NCI-H1694 (cell line): ENCODE measurements at regions not wholly inside any gene's neighbourhood (a gene's known extent, or its start where the extent isn't known, plus 50 kb on each side); places are given as distances from the start of the nearest gene placed in this dataset.

Source experiments
- DNase-seq: peaks from one replicate; lab custom pipeline; 2025; lab: John Stamatoyannopoulos, UW

DNA sequence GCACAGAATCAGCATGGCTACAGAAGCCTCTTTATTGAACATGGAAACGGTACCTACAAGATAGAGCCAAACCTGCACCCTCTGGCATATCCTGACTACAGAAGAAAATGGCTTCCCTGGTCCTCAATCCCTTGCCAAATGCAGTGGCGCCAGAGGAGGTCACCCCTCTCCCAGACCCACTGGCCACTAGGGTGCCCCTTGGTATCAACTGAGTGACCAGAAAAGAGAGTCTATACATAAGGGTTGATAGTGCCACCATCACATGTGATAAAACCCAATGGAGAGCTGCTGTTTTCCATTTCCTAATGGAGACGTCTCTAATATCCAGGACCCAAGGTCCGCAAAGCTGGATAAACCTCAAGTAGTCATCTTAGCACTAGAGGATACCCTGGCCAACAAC, 52.7 kb upstream of the ALK start:
- DNase-seq = no peak

DNA sequence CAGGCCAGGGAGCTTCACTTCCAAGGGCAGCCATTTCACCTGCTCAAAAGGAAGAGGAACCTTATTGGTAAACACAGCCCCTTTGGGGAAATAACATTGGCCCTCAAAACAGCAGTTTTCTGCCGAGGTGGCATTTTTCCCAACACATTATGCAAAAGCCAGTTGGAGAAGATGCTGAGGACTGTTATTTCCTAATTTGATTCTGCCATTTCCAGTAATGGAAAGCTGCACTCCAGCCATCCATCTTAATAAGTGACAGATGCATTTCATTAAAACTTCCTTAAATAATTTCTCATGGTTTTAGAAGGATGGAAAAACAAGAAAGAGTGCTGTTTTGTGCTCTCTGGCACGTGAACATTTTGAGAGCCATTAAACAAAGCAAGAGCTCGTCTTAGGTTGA, 55.9 kb upstream of the ALK start:
- no peak for DNase-seq

DNA sequence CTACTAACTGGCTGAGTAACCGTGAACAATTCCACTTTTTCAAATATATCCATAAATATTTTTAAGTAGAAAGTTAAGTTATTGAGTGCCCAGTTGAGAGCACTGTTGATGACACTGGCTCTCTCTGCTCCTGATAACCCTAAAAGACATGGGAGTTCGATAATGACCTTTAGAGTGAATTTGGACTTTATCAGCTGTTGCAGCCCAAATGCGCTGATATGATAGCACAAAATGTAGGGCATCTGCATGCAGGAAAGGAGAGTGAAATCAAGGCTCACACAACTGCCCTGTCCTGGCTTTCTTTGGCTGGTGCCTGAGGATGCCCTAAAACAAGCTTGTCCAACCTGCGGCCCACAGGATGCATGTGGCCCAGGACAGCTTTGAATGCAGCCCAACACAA, 60.0 kb upstream of the ALK start:
- no peak for DNase-seq

DNA sequence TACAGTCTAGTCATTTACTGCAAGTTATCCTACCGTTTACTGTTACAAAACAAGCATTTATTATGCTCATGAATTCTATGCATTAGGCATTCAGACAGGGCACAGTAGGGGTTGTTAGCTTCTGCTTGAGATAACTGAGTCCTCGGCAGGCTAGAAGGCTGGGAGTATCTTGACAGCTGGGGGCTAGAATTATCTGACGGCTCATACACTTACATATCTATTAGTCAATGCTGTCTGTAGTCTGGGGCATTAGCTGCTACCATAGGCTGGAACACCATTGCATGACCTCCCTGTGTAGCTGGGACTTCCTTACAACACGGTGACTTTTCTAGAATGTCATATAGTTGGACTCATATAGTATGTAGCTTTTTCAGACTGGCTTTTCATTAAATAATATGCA, 61.9 kb upstream of the ALK start:
- DNase-seq = no peak

DNA sequence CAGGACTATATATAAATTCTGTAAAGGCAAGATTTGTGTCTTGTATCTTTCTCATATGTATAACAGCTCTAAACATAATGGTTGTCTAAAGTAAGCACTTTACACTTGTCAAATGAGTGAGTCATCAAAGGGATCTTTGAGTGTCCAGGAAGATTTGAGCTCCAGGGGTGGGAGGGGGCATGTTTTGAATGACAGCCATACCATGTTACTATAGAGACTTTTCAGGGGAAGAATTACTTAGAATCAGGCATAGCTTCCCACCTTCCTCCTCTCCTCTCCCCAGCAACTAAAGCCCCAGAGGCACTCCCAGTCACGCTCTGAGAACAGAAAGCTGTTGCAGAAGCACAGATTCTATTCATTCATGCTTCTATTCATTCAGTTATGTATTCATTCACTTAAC, 65.8 kb upstream of the ALK start:
- DNase-seq = no peak

DNA sequence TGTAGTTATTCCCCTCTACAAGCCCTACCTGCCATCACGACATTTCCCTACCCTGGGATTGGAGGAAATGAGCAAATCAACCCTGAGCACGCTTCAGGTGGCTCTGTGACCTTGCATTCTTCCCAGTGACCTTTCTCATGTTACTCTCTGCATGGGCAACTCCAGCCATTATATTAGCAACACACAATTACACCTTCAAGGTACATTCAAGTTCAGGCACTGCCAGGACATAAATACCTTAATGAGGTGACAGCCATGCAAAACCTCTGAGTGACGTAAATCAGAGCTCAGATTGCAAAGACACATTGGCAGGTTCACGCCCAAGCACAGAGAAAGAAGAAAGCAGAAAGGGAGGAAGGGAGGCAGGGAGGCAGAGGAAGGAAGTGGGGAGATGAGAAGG, 68.7 kb upstream of the ALK start:
- DNase-seq = no peak

DNA sequence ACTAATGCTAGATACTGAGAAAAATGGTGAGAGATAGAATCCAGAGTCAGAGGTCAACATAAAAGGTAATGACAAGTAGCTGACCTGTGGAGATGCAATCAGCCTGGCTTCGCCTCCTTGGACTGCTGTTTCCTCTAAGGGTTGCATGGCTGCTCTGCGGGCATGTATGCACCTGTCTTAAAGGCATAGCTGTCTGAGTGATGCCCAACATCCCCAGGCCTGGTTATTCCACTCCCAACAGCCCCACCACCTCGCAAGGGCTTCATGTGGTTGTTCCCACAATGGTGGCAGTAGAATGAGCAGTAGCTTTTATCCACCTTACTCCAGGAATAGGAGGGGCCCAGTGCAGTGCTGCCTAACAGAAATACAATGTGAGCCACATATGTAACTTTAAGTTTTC, 69.7 kb upstream of the ALK start:
- no peak for DNase-seq

DNA sequence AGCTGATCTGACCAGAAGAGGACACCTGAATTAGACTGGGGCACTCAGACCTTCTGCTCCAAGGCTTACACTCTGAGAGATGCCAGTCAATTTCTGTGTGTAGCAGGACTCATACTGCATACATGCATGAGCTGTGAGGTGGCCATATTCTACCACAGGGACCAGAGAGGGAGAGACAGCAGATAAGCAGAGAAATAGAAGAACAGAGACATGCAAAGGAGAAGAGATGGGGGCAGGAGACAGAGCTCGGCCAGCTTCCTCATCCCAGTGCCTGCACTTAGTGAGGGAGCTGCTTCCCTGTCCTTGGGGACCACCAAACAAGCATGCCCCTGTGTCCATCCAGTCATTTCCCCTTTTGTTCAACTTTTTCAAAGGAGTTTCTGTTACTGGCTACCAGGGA, 73.9 kb upstream of the ALK start:
- no peak for DNase-seq

DNA sequence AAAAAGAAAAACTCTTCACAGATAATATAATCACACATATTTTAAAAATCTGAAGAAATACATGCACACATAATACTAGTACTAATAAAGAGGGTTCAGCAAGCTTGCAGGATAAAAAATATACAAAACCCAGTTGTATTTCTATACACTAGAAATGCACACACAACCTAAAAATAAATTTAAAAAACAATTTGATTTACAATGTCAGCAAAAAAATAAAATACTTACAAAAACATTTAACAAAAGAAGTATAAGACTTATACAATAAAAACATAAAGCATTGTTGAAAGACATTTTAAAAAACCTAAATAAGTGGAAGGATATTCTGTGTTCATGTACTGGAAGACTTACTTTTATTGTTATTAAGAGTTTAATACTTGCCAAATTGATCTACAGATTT, 81.7 kb upstream of the ALK start:
- no peak for DNase-seq

DNA sequence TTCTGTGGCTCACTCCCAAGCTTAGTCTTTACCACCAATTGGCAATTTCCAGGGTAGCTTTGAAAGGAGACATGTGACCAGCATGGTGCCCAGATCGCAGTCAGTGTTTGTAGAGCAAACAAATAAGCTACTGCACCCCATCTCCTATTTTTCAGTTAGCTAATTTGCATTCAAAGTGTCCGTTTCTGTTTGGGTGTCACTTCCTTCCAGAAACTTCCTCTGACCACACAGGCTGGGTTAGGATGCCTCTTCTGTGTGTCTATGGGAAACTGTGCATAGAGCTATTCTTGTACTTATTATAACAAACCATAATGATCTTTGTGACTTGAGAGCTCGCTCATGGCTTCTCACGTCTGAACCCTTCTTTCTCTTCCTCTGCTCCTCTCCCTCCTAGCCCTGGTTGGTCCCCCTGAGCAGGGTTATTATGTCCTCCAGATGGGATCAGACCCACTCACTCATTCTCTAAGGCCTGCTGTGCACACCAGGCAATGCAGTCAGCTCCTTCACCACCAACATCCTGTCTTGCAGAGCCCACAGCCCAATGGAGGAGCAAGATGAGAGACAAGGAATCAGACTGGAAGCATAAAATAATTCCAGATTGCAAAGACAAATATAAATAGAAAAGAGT, 101.2 kb upstream of the ALK start:
- no peak for DNase-seq

DNA sequence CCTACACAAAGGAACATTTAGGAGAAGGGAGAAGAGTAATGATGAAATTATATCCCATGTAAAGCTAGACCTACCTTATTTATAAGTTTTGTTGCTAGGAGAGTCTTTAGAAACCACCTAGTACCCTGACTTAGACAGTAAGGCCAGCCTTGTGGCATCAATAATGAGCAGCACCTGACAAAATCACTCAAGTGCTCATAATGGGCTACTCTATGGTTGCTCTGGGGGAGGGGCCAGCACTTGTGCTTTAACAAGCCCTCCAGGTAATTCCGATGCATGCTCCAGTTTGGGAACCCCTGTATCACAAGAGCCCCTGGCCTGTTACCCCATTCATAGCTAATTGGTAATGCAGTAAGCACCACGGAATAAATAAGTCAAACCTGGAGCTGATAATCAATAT, 102.9 kb upstream of the ALK start:
- no peak for DNase-seq

DNA sequence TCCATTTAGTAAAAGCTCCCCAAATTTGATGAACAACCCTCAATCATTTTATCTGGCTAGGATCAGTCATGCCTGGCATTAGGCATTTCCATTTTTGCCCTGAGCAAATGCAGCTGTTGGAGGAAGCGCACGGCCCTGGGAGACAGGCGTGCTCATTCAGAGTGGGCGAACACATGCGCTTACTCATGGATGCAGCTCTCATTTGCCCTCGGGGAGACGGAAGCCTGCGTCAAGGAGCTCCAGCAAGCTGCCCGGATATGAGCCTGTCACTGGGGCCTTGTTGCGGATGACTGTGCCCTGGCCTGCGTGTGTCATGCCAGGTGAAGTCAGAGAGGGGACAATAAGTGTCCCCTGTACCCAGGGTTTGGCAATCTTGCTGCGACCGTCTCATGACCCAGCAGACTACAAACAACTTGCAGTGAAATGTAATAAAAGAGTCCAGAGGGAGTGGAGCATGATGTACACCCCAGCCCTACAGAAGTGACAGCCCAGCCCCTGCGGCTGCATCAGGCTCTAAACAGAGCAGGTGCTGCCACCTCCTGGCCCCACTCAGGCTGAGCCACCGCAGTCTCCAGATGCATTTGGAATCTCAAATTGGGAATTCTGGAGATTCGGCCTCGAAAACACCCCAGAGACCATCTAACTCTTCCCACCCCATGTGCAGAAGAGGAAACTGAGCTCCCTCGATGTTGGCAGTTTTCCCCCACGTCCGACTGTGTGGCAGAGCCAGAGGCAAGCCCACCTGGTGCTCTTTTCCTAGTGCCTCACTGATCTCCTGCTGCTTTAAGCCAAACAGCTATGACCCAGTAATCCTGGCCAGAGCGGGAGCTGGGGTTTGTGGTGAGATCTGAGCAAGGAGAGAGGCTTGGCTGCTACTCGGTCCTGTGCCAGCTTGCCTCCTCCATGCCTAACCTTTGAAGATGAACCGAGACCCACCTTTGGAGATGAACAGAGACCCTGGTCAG, 105.0 kb upstream of the ALK start:
- peak; percentile 27 for DNase-seq

DNA sequence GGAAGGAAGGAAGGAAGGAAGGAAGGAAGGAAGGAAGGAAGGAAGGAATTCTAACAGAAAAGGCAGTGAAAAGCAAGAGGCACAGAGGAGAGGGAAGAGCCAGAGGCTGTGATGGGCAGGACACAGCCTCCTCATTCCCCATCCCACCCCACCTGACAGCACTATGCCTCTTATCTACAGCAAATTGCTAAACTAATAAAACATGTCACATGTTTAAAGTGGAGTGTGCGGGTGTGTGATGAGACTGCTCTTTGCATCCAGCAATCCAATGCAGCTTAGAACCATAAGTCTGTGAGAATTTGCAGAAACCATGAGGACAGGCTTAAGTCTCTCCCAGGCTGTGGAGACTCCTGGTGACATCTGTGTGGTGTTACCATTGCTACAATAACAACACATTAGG, 108.4 kb upstream of the ALK start:
- DNase-seq = no peak

DNA sequence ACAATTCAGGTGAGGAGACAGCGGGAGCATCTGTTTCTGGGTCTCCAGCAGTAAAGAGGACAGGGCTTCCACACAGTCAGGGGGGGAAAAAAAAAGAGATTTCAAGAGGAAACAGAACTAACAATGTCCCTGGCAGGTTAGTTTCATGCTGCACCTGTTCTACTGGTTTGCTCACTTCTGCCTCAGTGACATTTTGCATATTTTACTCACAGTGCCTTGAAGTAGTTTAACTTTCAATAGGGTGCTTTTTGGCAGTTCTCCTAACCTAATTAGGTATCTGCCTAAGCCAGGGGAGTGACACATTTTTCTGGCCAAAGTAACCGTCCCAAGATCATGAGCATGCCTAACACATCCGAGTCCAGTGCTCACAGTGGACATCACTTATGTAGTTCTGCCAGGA, 109.0 kb upstream of the ALK start:
- no peak for DNase-seq

DNA sequence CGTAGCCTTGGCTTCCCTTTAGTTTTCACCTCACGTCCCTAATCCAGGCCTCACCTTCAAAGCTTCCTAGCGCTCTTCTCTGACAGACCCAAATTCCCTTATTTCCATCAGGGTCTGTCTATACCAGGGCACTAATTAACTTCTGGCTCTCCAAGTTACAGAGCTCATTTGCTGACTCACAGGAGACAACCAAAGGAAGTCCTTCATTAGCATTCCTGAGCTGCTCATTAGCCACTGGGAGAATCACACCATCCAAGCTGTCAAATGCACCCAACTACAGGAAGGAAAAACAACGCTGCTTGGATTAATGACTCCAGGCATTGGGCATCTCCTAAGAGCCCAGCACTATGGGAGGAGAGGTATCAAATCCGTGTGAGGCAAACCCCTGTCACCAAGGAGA, 109.8 kb upstream of the ALK start:
- DNase-seq = no peak

DNA sequence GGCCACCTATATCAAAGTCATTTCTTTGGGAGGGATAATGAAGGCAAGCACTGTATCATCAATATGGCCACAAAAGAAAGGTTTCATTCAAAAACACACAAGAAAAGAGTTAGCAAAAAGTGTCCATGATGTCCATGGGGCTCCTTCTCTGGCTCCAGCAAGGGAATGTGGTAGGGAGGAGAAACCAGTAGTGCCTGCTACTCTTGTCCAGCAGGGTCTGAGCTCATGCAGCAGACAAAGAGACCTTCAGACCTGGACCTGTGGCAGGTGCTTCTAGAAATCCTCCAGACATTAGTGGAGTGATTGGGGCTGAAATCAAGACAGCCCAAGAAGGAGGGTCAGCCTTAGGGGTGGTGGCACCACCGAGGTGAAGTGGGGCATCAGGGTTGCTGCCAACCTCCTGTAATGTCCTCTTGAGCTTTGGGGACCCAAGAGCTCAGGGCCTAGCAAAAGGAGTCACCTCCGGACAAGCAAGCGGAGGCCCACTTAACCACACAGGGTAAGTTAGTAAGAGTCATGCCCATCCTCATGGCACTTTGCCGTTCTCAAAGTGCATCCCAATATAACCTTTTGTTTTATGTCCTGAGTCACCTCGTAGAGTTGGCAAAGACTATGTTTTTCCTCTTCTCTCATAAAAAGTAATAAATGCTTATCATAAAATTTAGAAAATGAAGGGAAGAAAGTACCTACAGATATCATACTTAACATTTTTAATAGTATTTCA, 112.6 kb upstream of the YPEL5 start:
- no peak for DNase-seq

DNA sequence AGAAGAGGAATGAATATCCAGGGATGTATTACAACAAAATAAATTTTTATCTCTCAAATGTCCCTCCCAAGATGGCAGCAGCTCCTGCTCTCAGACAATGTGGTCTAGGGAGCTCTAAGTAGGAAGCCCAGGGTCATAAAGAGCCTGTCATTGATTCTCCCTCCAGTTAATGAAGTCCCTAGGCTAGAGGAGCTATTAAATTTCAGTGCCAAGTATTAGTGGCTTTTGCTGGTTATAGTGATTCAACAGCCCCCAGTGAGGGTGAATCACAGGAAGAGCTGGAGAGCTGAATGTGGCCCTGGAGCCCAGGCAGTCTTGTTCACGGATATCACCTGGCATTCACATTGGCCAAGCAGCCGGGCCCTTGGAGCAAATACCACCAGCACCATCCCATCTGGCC, 109.8 kb upstream of the YPEL5 start:
- DNase-seq = no peak

DNA sequence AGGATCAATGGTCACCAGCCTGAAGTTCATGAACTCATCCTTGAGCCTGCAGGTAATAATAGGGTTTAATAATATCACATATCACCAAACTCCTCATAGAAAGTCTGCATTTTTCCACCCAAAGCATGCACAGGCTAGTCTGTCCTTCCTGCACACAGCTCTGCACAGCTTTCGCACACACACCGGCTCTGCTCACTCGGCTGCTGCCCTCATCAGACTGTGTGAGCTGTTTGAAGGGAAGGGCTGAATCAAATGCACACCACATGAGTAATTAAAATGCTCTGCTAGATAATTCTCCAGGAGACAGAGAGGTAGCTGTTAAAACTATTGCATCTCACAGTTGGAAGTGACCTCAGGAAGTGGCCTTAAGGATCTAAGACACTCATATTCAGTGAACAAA, 108.4 kb upstream of the YPEL5 start:
- no peak for DNase-seq

DNA sequence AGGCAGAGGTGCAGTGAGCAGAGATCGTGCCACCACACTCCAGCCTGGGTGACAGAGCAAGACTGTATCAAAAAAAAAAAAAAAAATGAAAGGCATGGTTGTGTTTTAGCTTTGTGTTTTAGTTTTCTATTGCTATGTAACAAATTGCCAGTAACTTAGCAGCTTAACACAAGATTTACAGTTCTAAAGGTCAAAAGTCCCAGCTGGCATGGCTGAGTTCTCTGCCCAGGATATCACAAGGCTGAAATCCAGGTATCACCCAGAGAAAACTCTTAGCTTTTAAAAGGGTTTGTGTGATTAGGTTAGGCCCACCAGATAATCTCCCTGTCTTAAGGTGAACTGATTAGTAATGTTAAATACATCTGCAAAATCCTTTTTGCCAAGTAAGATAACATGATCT, 107.7 kb upstream of the YPEL5 start:
- no peak for DNase-seq

DNA sequence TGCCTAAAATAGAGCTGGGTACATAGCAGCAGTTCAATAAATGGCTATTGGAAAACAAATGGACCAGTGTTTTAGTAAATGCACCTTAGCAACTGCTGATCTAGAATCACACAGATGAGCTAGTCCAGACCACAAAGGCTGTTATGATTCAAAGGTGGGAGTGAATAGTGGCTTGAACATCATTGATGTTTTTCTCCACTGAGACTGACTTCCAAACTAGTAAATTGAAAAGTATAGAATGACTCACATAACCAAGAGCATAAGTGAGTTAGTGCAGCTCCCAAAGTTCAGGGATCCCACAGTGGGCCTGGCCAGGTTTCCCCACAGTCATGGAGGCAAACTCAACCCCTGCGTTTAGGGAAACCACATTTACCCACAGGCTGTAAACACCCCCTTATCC, 106.7 kb upstream of the YPEL5 start:
- DNase-seq = no peak

DNA sequence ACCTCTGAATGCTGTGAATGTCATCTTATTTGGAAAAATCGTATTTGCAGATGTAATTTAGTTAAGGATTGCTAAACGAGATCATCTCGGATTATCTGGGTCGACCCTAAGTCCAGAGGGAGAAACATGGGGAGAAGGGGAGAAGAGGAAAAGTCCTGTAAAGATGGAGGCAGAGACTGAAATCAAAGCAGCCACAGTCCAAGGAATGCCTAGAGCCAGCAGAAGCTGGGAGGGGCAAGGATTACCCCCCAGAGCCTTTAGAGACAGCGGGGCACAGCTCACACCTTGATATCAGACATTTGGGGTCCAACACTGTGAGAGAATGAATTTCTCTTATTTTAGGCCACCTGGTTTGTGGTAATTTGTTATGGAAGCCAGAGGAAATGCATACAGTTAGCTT, 104.9 kb upstream of the YPEL5 start:
- DNase-seq = no peak

DNA sequence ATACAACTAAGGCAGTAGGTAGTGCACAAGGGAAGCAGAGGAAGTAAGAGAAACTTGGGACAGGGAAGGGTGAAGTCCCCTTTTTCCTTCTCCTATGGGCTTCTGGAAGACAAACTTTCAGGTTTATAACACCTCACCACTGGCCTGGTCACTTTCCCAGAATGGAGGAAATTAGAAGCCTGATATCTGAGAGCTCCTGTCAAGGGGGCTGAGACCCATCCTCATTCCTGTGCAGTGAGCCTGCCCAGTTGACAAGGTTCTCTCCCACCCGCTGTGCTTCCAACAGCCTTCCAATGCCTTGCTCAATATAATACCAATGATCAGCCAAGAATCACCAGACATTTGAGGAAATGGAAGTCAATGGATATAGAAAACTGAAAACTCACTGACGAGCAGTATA, 100.4 kb upstream of the YPEL5 start:
- no peak for DNase-seq

DNA sequence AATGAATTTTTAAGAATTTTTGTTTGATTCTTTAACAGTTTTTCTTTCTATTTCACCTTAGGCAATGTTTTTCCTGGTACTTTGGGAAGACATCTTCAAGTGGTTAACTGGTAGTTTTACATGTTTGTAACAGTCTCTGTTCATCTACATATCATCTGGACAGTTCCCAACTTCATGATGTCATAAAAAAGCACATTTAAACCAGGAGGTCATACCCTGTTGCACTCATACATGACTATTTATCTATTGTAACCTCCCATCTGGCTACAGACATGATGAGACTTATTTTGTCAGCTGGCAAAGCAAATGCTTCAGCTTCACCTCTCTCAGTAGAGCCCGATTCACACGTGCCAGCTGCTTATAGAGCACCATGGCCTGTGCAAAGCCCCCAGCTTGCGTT, 99.8 kb upstream of the YPEL5 start:
- DNase-seq = peak; percentile 88
